ENCODE measurements at regions not wholly inside any gene's neighbourhood (a gene's known extent, or its start where the extent isn't known, plus 50 kb on each side); places are given as distances from the start of the nearest gene placed in this dataset.
A peak's percentile ranks its signal among the peaks of the same experiment; 100 is the strongest.

GRCh38 chr1:228664399-228664914 lies 70.8 kb upstream of the RHOU start:
- Histone ChIP-seq H2AK5ac (ENCODE audit: insufficient read length, low read length) (no peak overlapping the region), H3K27me3 (ENCODE audit: insufficient read depth, low read length) (no peaks in the 10 kb centered on the region), H2BK5ac (ENCODE audit: insufficient read length, low read length) (no peak overlapping the region), H3K56ac (ENCODE audit: insufficient read length, low read depth, low read length) (no peak overlapping the region), H3K4ac (ENCODE audit: low read depth, low read length) (no peak overlapping the region), H3K79me2 (ENCODE audit: insufficient read depth, low read length) (no peaks in the 10 kb centered on the region), H2AFZ (ENCODE audit: low read length) (no peak overlapping the region), H4K8ac (replicated peaks; ENCODE audit: insufficient read length, low read depth, low read length) (no peak overlapping the region), H3K9me3 (ENCODE audit: control insufficient read depth, low read depth, low read length) (no peaks in the 10 kb centered on the region), H3K14ac (ENCODE audit: insufficient read depth, low read length) (no peak overlapping the region), H2BK20ac (ENCODE audit: low read depth, low read length, poor library complexity, severe bottlenecking) (no peak overlapping the region), H3T11ph (ENCODE audit: low read length) (no peak overlapping the region), H3K23ac (ENCODE audit: insufficient read length, low read depth, low read length) (no peak overlapping the region), H4K91ac (ENCODE audit: insufficient read length, low read depth, low read length) (no peak overlapping the region), H4K5ac (ENCODE audit: insufficient read length, low read depth, low read length) (no peak overlapping the region), H4K20me1 (ENCODE audit: control insufficient read depth, insufficient read depth, insufficient read length) (no peaks in the 10 kb centered on the region), H2BK12ac (ENCODE audit: insufficient read length, low read depth, low read length) (no peak overlapping the region), H3K27ac (ENCODE audit: insufficient read length, low read depth, low read length) (no peak overlapping the region), H3K9ac (ENCODE audit: extremely low read depth, insufficient read length, low read length) (no peak overlapping the region), H2BK15ac (ENCODE audit: low read depth, low read length) (no peak overlapping the region), H3K23me2 (ENCODE audit: insufficient read length, low read depth, low read length, poor library complexity, severe bottlenecking) (no peaks in the 10 kb centered on the region), H3K79me1 (ENCODE audit: insufficient read depth, low read depth, low read length, poor library complexity, severe bottlenecking) (no peaks in the 10 kb centered on the region), H2BK120ac (ENCODE audit: low read depth, low read length, poor library complexity, severe bottlenecking) (no peak overlapping the region), H3K18ac (ENCODE audit: insufficient read length, low read depth, low read length) (no peak overlapping the region), H3K4me2 (ENCODE audit: insufficient read depth, insufficient read length, low read length) (no peak overlapping the region), H3K4me1 (ENCODE audit: insufficient read depth, low read length) (no peaks in the 10 kb centered on the region)
- no CpG with 5 or more reads among the region's 14 CpGs for WGBS (ENCODE audit: extremely low coverage, insufficient read length, low lambda C conversion rate)
- H3K9me3 Mint-ChIP-seq: peaks cover 0 to 3% of the 10 kb centered on the region in 2 experiments; a peak in 1 of 5 replicates
- H3K4me1 Mint-ChIP-seq: peaks cover 3 to 9% of the 10 kb centered on the region in 2 experiments; a peak in 2 of 4 replicates
- no peaks in the 10 kb centered on the region for H3K36me3 Mint-ChIP-seq (ENCODE audit: insufficient read depth in 1 of 3, low read depth in 3 of 3)
- H3K27ac Mint-ChIP-seq: no peak overlapping the region; a peak in 1 of 7 replicates
- H3K4me3 Mint-ChIP-seq: peak overlapping the region in 1 of 2 experiments; percentile 32; a peak in 1 of 5 replicates
- DNase-seq: peak; percentile 75
- TF ChIP-seq CTCF (conservative IDR thresholded peaks at IDR 0.05): peak; percentile 88
- H3K27me3 Mint-ChIP-seq (ENCODE audit: low read depth): peaks cover 10% of the 10 kb centered on the region
